GM18508 (cell line): ENCODE measurements at regions not wholly inside any gene's neighbourhood (a gene's known extent, or its start where the extent isn't known, plus 50 kb on each side); places are given as distances from the start of the nearest gene placed in this dataset.

Experiments used
- ATAC-seq: cut with Tn5 transposase; IDR thresholded peaks from one replicate; pipeline ENCODE4 v1.9.1; 2021; ENCODE audit warnings: moderate number of reproducible peaks; ENCODE audit not compliant: insufficient read depth, unreplicated experiment

DNA sequence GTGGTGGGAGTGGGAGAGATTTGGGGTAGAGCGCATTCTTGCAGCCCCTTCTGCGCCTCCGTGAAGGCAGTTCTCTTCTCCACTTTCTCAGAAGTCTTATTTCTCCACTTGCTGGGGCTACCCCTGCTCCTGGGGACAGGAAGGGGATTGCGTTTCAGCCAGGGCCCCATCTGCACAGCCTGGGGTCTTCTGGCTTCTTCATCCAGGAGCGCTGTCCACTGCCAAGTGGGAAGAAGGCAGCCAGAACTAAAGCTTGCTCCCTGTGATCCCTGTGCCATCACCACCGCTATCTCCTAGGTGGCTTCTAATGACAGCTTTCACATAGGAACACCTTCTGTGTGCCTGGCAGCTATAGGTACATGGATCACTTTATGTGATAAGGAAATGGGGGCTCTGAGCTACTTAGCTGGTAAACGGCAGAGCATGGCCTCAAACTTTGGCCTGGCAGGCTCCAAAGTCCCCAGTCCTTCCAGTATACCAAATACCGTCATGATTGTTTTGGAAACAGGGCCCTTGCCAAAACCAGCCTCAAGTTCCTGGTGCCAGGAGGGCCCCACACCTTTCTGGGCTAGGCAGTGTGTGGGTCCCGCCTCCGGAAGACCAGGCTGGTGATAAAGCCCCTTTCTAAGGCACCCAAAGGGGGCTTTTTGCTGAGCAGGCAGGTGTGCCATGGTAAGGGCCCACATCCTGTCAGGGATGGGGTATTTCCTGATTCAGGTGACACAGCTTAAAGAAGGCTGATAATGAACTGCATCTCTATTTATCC is 60.4 kb upstream of the PAX6 start:
- no peak for ATAC-seq

DNA sequence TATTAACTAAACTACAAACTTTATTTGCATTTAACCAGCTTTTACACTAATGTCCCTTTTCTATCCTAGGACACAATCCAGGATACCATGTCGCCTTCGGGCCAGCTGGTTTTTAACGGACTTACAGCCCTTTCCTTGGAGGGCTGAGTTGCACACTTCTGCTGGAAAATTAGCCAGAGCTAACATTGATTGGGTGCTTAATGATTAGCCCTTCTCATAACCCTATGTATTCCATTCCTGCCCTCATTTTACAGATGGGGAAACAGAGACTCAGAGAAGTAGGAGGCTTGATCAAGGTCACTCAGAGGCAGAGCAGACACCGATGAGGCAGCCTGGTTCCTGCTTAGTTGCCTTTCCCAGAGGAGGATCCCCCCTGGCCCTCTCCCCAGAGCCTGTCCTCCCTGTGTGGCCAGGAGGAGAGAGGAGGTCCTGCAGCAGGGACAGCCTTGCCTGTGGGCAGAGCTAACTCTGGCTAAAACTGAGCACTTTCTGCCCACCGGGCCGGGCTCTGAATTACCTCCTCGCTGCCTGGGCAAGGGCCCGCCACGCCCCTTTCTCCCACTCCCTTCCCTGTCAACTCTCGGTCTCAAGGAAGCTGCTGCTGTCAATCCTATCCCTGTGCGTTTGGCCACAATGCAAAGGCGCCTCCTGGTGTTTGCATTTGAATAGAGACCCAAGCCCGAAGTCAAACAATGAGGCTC is 59.6 kb upstream of the PAX6 start:
- no peak for ATAC-seq

GRCh38 chr11:31869986-31870385 is 58.9 kb upstream of the PAX6 start:
- ATAC-seq = no peak

DNA sequence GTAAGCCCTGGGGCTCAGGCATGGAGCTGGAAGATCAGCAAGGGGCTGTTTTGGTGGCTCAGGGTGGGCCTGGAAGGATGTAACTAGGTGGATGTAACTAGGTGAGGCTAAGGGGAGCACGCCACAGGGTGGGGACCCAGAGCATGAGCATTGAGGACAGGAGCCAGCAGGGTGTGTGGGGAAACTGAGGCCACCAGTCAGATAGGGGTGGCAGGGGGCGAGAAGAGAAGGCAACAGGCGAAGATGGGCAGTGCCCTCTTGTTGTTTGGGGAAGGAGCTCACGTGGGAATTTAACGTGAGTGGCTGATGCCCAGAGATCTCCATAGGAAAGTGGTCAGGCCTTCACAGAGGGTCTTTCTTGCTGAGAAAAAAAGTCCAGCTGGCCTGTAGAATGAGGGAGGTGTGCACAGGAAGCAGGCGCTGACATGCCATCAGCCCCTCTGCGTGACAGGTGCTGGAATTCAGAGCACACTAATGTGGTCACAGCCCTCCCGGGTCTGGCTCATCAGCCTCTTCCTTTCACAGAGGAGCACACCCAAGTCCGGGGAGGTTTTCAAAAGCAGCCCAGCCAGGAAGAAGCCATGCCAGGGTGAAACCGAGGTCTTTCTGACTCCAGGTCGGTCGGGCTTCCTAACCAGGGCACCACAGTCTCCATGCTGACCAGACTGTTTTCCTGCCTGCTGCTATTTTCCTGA is 54.6 kb upstream of the PAX6 start:
- ATAC-seq = no peak

- no peak for ATAC-seq
These were observed 52.2 kb upstream of the PAX6 start for GRCh38 chr11:31863170-31863832.

GRCh38 chr11:31861011-31861410 is 49.9 kb upstream of the PAX6 start:
- no peak for ATAC-seq
